MG63 (cell line): ENCODE measurements at regions not wholly inside any gene's neighbourhood (a gene's known extent, or its start where the extent isn't known, plus 50 kb on each side); places are given as distances from the start of the nearest gene placed in this dataset.

Experiments
- DNase-seq: peaks from one replicate; pipeline ENCODE4 v3.0.0-alpha.2; 2020
- H3K27me3 ChIP-seq: fragments of 250-450 bp; sonication (Bioruptor Pico); 2 replicates; pipeline ENCODE4 v1.5.1; 2020; ENCODE audit warnings: mild to moderate bottlenecking, moderate library complexity
- H3K36me3 ChIP-seq: fragments of 250-450 bp; sonication (Bioruptor Pico); 2 replicates; pipeline ENCODE4 v1.5.1; 2020; ENCODE audit warnings: mild to moderate bottlenecking, moderate library complexity
- H3K4me3 ChIP-seq: fragments of 250-450 bp; sonication (Bioruptor Pico); 2 replicates; pipeline ENCODE4 v1.5.1; 2020; ENCODE audit warnings: mild to moderate bottlenecking, moderate library complexity
- H3K9me3 ChIP-seq: fragments of 250-450 bp; sonication (Bioruptor Pico); 2 replicates; pipeline ENCODE4 v1.5.1; 2020; ENCODE audit warnings: mild to moderate bottlenecking, moderate library complexity

GRCh38 chr6:9634776-9635175, 780.1 kb downstream of the TFAP2A start:
- Histone ChIP-seq H3K36me3 (no peaks in the 10 kb centered on the region), H3K27me3 (no peaks in the 10 kb centered on the region), H3K4me3 (no peak overlapping the region), H3K9me3 (no peaks in the 10 kb centered on the region; the same call in 1 of the 2 replicates)
- DNase-seq = no peak

GRCh38 chr6:9632026-9632425, 782.8 kb downstream of the TFAP2A start:
- no peaks in the 10 kb centered on the region; the same call in 1 of the 2 replicates for H3K9me3 ChIP-seq
- no peak overlapping the region for H3K4me3 ChIP-seq
- no peak for DNase-seq
- no peaks in the 10 kb centered on the region for H3K36me3 ChIP-seq
- no peaks in the 10 kb centered on the region for H3K27me3 ChIP-seq

GRCh38 chr6:9628819-9629218, 786.1 kb downstream of the TFAP2A start:
- peaks cover 3% of the 10 kb centered on the region for H3K9me3 ChIP-seq
- H3K4me3 ChIP-seq = no peak overlapping the region
- DNase-seq = no peak
- H3K27me3 ChIP-seq = no peaks in the 10 kb centered on the region
- no peaks in the 10 kb centered on the region for H3K36me3 ChIP-seq

GRCh38 chr6:9627916-9628315, 787.0 kb downstream of the TFAP2A start:
- DNase-seq = no peak
- no peaks in the 10 kb centered on the region for H3K36me3 ChIP-seq
- no peak overlapping the region for H3K4me3 ChIP-seq
- H3K9me3 ChIP-seq = peaks cover 3% of the 10 kb centered on the region
- no peaks in the 10 kb centered on the region for H3K27me3 ChIP-seq

GRCh38 chr6:9623985-9624384, 790.9 kb downstream of the TFAP2A start:
- Histone ChIP-seq H3K4me3 (no peak overlapping the region), H3K27me3 (no peaks in the 10 kb centered on the region), H3K36me3 (no peaks in the 10 kb centered on the region), H3K9me3 (peaks cover 3% of the 10 kb centered on the region)
- DNase-seq = no peak

- Histone ChIP-seq H3K27me3 (no peaks in the 10 kb centered on the region), H3K9me3 (peaks cover 3% of the 10 kb centered on the region; the same call in 1 of the 2 replicates), H3K4me3 (no peak overlapping the region), H3K36me3 (no peaks in the 10 kb centered on the region)
- DNase-seq = no peak
Measured at GRCh38 chr6:9623228-9623832, 791.5 kb downstream of the TFAP2A start.

GRCh38 chr6:9621276-9621675, 793.6 kb downstream of the TFAP2A start:
- Histone ChIP-seq H3K27me3 (no peaks in the 10 kb centered on the region), H3K9me3 (no peaks in the 10 kb centered on the region)
- DNase-seq = no peak

GRCh38 chr6:9620687-9621086, 794.2 kb downstream of the TFAP2A start:
- no peak for DNase-seq
- H3K36me3 ChIP-seq = no peaks in the 10 kb centered on the region
- no peaks in the 10 kb centered on the region for H3K9me3 ChIP-seq
- H3K4me3 ChIP-seq = no peak overlapping the region
- no peaks in the 10 kb centered on the region for H3K27me3 ChIP-seq

More at GRCh38 chr6:9621276-9621675, 793.6 kb downstream of the TFAP2A start:
- H3K4me3 ChIP-seq = no peak overlapping the region
- no peaks in the 10 kb centered on the region for H3K36me3 ChIP-seq

GRCh38 chr6:9620263-9620662, 794.6 kb downstream of the TFAP2A start:
- Histone ChIP-seq H3K27me3 (no peaks in the 10 kb centered on the region), H3K36me3 (no peaks in the 10 kb centered on the region), H3K9me3 (no peaks in the 10 kb centered on the region), H3K4me3 (no peak overlapping the region)
- DNase-seq = no peak

GRCh38 chr6:9614778-9615177, 800.1 kb downstream of the TFAP2A start:
- no peaks in the 10 kb centered on the region for H3K36me3 ChIP-seq
- H3K4me3 ChIP-seq = no peak overlapping the region
- no peak for DNase-seq
- H3K9me3 ChIP-seq = no peaks in the 10 kb centered on the region
- no peaks in the 10 kb centered on the region for H3K27me3 ChIP-seq

GRCh38 chr6:9612489-9612888, 802.4 kb downstream of the TFAP2A start:
- H3K27me3 ChIP-seq = no peaks in the 10 kb centered on the region
- no peak overlapping the region for H3K4me3 ChIP-seq
- no peaks in the 10 kb centered on the region for H3K36me3 ChIP-seq
- no peaks in the 10 kb centered on the region for H3K9me3 ChIP-seq
- no peak for DNase-seq

- no peaks in the 10 kb centered on the region for H3K27me3 ChIP-seq
- no peaks in the 10 kb centered on the region for H3K9me3 ChIP-seq
- no peak overlapping the region for H3K4me3 ChIP-seq
- no peaks in the 10 kb centered on the region for H3K36me3 ChIP-seq
- DNase-seq = no peak
Measured at GRCh38 chr6:9610620-9611415, 804.1 kb downstream of the TFAP2A start.

- no peak for DNase-seq
- H3K27me3 ChIP-seq = no peaks in the 10 kb centered on the region
- no peak overlapping the region for H3K4me3 ChIP-seq
- no peaks in the 10 kb centered on the region for H3K36me3 ChIP-seq
- H3K9me3 ChIP-seq = no peaks in the 10 kb centered on the region
Measured at GRCh38 chr6:9606435-9607134, 808.3 kb downstream of the TFAP2A start.

GRCh38 chr6:9594746-9595145, 820.1 kb downstream of the TFAP2A start:
- no peaks in the 10 kb centered on the region for H3K9me3 ChIP-seq
- no peaks in the 10 kb centered on the region for H3K27me3 ChIP-seq
- no peaks in the 10 kb centered on the region for H3K36me3 ChIP-seq
- no peak for DNase-seq
- H3K4me3 ChIP-seq = no peak overlapping the region

GRCh38 chr6:9593554-9593953, 821.3 kb downstream of the TFAP2A start:
- Histone ChIP-seq H3K27me3 (no peaks in the 10 kb centered on the region), H3K4me3 (no peak overlapping the region), H3K36me3 (no peaks in the 10 kb centered on the region), H3K9me3 (no peaks in the 10 kb centered on the region)
- DNase-seq = no peak

- DNase-seq = no peak
- no peaks in the 10 kb centered on the region for H3K36me3 ChIP-seq
- no peaks in the 10 kb centered on the region for H3K27me3 ChIP-seq
- H3K9me3 ChIP-seq = no peaks in the 10 kb centered on the region
- H3K4me3 ChIP-seq = no peak overlapping the region
Measured at GRCh38 chr6:9583753-9584352, 831.0 kb downstream of the TFAP2A start.

- no peaks in the 10 kb centered on the region for H3K36me3 ChIP-seq
- no peaks in the 10 kb centered on the region for H3K9me3 ChIP-seq
- no peaks in the 10 kb centered on the region for H3K27me3 ChIP-seq
- H3K4me3 ChIP-seq = no peak overlapping the region
- DNase-seq = no peak
Measured at GRCh38 chr6:9581155-9581554, 833.7 kb downstream of the TFAP2A start.
